WTC11 (cell line): ENCODE measurements at regions not wholly inside any gene's neighbourhood (a gene's known extent, or its start where the extent isn't known, plus 50 kb on each side); places are given as distances from the start of the nearest gene placed in this dataset.
A peak's percentile ranks its signal among the peaks of the same experiment; 100 is the strongest.

Experiments
- ATAC-seq: fragments of 200-7000 bp; cut with Tn5 transposase; 2 replicates; pipeline ENCODE4 v1.10.0; 2021; ENCODE audit warnings: mild to moderate bottlenecking, moderate library complexity
- CTCF ChIA-PET: fragments of 300-600 bp; sonication (Branson Sonifier 250); formaldehyde crosslinking; loops from one replicate; lab custom pipeline; 2021; ENCODE audit warnings: antibody characterized with exemption; lab: Charles Lee
- POLR2A ChIA-PET: fragments of 350-600 bp; sonication (Branson Sonifier 250); formaldehyde crosslinking; loops from one replicate; lab custom pipeline; 2021; ENCODE audit warnings: antibody characterized with exemption; lab: Charles Lee
- DNase-seq: peaks from one replicate; pipeline ENCODE4 v3.0.0; 2021; ENCODE audit warnings: low spot score
- H3K27ac Mint-ChIP-seq: 2 replicates; pipeline ENCODE4 v1.8.0; 2021; ENCODE audit warnings: mixed read lengths
- H3K27me3 Mint-ChIP-seq: 2 replicates; pipeline ENCODE4 v1.8.0; 2021; ENCODE audit warnings: low read depth, mild to moderate bottlenecking, moderate library complexity, mixed read lengths
- H3K36me3 Mint-ChIP-seq: 2 replicates; pipeline ENCODE4 v1.8.0; 2021; ENCODE audit warnings: mixed read lengths
- H3K4me1 Mint-ChIP-seq: 2 replicates; pipeline ENCODE4 v1.8.0; 2022; ENCODE audit warnings: mixed read lengths
- H3K4me3 Mint-ChIP-seq: 2 replicates; pipeline ENCODE4 v1.8.0; 2021; ENCODE audit warnings: mild to moderate bottlenecking, moderate library complexity, mixed read lengths
- H3K9me3 Mint-ChIP-seq: 2 replicates; pipeline ENCODE4 v1.8.0; 2021; ENCODE audit warnings: mixed read lengths
- AFF4 ChIP-seq: sonication (generic); formaldehyde crosslinking; IDR thresholded peaks from 2 replicates; pipeline ENCODE4 v1.8.1; 2023; ENCODE audit warnings: mild to moderate bottlenecking, missing genetic modification reagents, borderline replicate concordance
- FOXK1 ChIP-seq: sonication (generic); formaldehyde crosslinking; IDR thresholded peaks from 2 replicates; pipeline ENCODE4 v1.8.0; 2022; ENCODE audit warnings: mild to moderate bottlenecking, moderate library complexity, missing genetic modification reagents
- JUN ChIP-seq: sonication (generic); formaldehyde crosslinking; IDR thresholded peaks from 2 replicates; pipeline ENCODE4 v1.8.0; 2023; ENCODE audit warnings: mild to moderate bottlenecking, missing genetic modification reagents
- MXD4 ChIP-seq: fragments of 250-450 bp; sonication (Bioruptor Pico); IDR thresholded peaks from 2 replicates; pipeline ENCODE4 v1.8.0; 2021; ENCODE audit warnings: mild to moderate bottlenecking, moderate library complexity, borderline replicate concordance
- NFYB ChIP-seq: sonication (generic); formaldehyde crosslinking; conservative IDR thresholded peaks from 2 replicates; pipeline ENCODE4 v1.8.0; 2022; ENCODE audit warnings: low read depth, missing genetic modification reagents
- OVOL2 ChIP-seq: fragments of 250-450 bp; sonication (Bioruptor Pico); IDR thresholded peaks from 2 replicates; pipeline ENCODE4 v1.9.0; 2021; ENCODE audit warnings: mild to moderate bottlenecking, borderline replicate concordance
- PRRX2 ChIP-seq: fragments of 250-450 bp; sonication (Bioruptor Pico); IDR thresholded peaks from 2 replicates; pipeline ENCODE4 v1.8.0; 2021; ENCODE audit warnings: mild to moderate bottlenecking
- SP1 ChIP-seq: sonication (generic); formaldehyde crosslinking; conservative IDR thresholded peaks from 2 replicates; pipeline ENCODE4 v1.8.1; 2022; ENCODE audit warnings: missing genetic modification reagents
- TEAD4 ChIP-seq: sonication (generic); formaldehyde crosslinking; IDR thresholded peaks from 2 replicates; pipeline ENCODE4 v1.8.0; 2022; ENCODE audit warnings: mild to moderate bottlenecking, missing genetic modification reagents
- ZBTB21 ChIP-seq: sonication (generic); formaldehyde crosslinking; IDR thresholded peaks from 2 replicates; pipeline ENCODE4 v1.8.1; 2023; ENCODE audit warnings: mild to moderate bottlenecking, missing genetic modification reagents, borderline replicate concordance
- ZNF396 ChIP-seq: fragments of 250-450 bp; sonication (Bioruptor Pico); IDR thresholded peaks from 2 replicates; pipeline ENCODE4 v1.8.0; 2021; ENCODE audit warnings: mild to moderate bottlenecking, moderate library complexity, borderline replicate concordance
- ZNF532 ChIP-seq: fragments of 250-450 bp; sonication (Bioruptor Pico); IDR thresholded peaks from 2 replicates; pipeline ENCODE4 v1.9.0; 2021; ENCODE audit warnings: mild to moderate bottlenecking, borderline replicate concordance
- TF ChIP-seq, protein P1 (sequence below): sonication (generic); formaldehyde crosslinking; IDR thresholded peaks from 2 replicates; pipeline ENCODE4 v1.8.1; 2023; ENCODE audit warnings: mild to moderate bottlenecking, missing genetic modification reagents

- Mint-ChIP-seq H3K9me3 (0 out of 2 replicates have a peak, but pooled peaks cover 3% of the 10 kb centered on the region), H3K27me3 (no peaks in the 10 kb centered on the region), H3K27ac (no peak overlapping the region), H3K4me1 (peaks cover 22% of the 10 kb centered on the region), H3K36me3 (no peaks in the 10 kb centered on the region), H3K4me3 (no peak overlapping the region)
- ATAC-seq (peak; percentile 28; the same call in 1 of the 2 replicates), DNase-seq (no peak)
- CTCF ChIA-PET = no interaction called here
- POLR2A ChIA-PET = interaction anchor here (0.6 kb wide), 1 partner anchor 249 kb away, joined by 3 read pairs; no protein-coding TSS in a partner anchor
- TF ChIP-seq, protein P1, sequence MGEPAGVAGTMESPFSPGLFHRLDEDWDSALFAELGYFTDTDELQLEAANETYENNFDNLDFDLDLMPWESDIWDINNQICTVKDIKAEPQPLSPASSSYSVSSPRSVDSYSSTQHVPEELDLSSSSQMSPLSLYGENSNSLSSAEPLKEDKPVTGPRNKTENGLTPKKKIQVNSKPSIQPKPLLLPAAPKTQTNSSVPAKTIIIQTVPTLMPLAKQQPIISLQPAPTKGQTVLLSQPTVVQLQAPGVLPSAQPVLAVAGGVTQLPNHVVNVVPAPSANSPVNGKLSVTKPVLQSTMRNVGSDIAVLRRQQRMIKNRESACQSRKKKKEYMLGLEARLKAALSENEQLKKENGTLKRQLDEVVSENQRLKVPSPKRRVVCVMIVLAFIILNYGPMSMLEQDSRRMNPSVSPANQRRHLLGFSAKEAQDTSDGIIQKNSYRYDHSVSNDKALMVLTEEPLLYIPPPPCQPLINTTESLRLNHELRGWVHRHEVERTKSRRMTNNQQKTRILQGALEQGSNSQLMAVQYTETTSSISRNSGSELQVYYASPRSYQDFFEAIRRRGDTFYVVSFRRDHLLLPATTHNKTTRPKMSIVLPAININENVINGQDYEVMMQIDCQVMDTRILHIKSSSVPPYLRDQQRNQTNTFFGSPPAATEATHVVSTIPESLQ (CRISPR knock-in tag) = no peak
- no peak for TF ChIP-seq FOXK1
- TF ChIP-seq AFF4 (CRISPR knock-in tag) = no peak
- no peak for TF ChIP-seq ZNF396 (CRISPR knock-in tag)
Measured at GRCh38 chr2:144670080-144670479, 150.2 kb upstream of the ZEB2 start.

GRCh38 chr2:144669196-144669987 lies 149.5 kb upstream of the ZEB2 start:
- TF ChIP-seq MXD4 (CRISPR knock-in tag) (no peak), ZBTB21 (CRISPR knock-in tag) (no peak), NFYB (CRISPR knock-in tag) (no peak), PRRX2 (no peak), ZNF532 (no peak), SP1 (CRISPR knock-in tag) (no peak), TEAD4 (no peak), JUN (CRISPR knock-in tag) (no peak), OVOL2 (CRISPR knock-in tag) (no peak)
- TF ChIP-seq, all 79 proteins: peak for 0
- CTCF ChIA-PET = no interaction called here
- H3K36me3 Mint-ChIP-seq = no peaks in the 10 kb centered on the region
- H3K4me1 Mint-ChIP-seq = peaks cover 29% of the 10 kb centered on the region
- peak overlapping the region; percentile 30; the same call in 1 of the 2 replicates for H3K27ac Mint-ChIP-seq
- ATAC-seq (no peak), DNase-seq (no peak)
- H3K27me3 Mint-ChIP-seq = no peaks in the 10 kb centered on the region
- no peak overlapping the region for H3K4me3 Mint-ChIP-seq
- H3K9me3 Mint-ChIP-seq = 0 out of 2 replicates have a peak, but pooled peaks cover 3% of the 10 kb centered on the region
- POLR2A ChIA-PET = interaction anchor here (0.5 kb wide), 1 partner anchor 116 kb away, joined by 3 read pairs; no protein-coding TSS in a partner anchor
